Osteoblast (primary cell): ENCODE measurements at regions not wholly inside any gene's neighbourhood (a gene's known extent, or its start where the extent isn't known, plus 50 kb on each side); places are given as distances from the start of the nearest gene placed in this dataset.

Experiments
- DNase-seq: peaks from one replicate; pipeline ENCODE4 v3.0.0; 2011; ENCODE audit warnings: low spot score, mixed read lengths; ENCODE audit not compliant: insufficient read length; ENCODE audit errors: missing footprints
- H2AFZ ChIP-seq: 2 replicates; pipeline ENCODE4 v1.6.0; 2011; ENCODE audit warnings: mild to moderate bottlenecking, low read length
- H3K27ac ChIP-seq: 2 replicates; pipeline ENCODE4 v1.5.1; 2011; ENCODE audit warnings: mild to moderate bottlenecking, low read depth, low read length, moderate library complexity
- H3K27me3 ChIP-seq: 2 replicates; pipeline ENCODE4 v1.6.0; 2012; ENCODE audit warnings: mild to moderate bottlenecking, control low read depth, inconsistent platforms, low read length, moderate library complexity; ENCODE audit not compliant: insufficient read depth
- H3K36me3 ChIP-seq: 2 replicates; pipeline ENCODE4 v1.5.1; 2011; ENCODE audit warnings: mild to moderate bottlenecking, low read length, control low read depth, moderate library complexity; ENCODE audit not compliant: insufficient read depth
- H3K4me1 ChIP-seq: 2 replicates; pipeline ENCODE4 v1.5.1; 2011; ENCODE audit warnings: mild to moderate bottlenecking, low read length, control low read depth, moderate library complexity; ENCODE audit not compliant: insufficient read depth
- H3K4me2 ChIP-seq: 2 replicates; pipeline ENCODE4 v1.6.0; 2011; ENCODE audit warnings: mild to moderate bottlenecking, low read length; ENCODE audit not compliant: insufficient read depth
- H3K4me3 ChIP-seq: fragments of 200-600 bp; sonication (generic); 3 replicates; pipeline ENCODE4 v1.5.1; 2012; ENCODE audit warnings: mild to moderate bottlenecking, low read length, inconsistent platforms; ENCODE audit not compliant: insufficient read depth
- H3K79me2 ChIP-seq: 2 replicates; pipeline ENCODE4 v1.6.0; 2012; ENCODE audit warnings: mild to moderate bottlenecking, low read length, control low read depth, inconsistent platforms; ENCODE audit not compliant: insufficient read depth
- H3K9me3 ChIP-seq: 2 replicates; pipeline ENCODE4 v1.5.1; 2011; ENCODE audit warnings: low read depth, low read length, control low read depth
- H4K20me1 ChIP-seq: 2 replicates; pipeline ENCODE4 v1.6.0; 2012; ENCODE audit warnings: mild to moderate bottlenecking, low read length, control low read depth; ENCODE audit not compliant: insufficient read depth
- CTCF ChIP-seq: IDR thresholded peaks from 2 replicates; pipeline ENCODE4 v1.5.1; 2011; ENCODE audit warnings: mild to moderate bottlenecking, low read depth, low read length, moderate library complexity; ENCODE audit errors: extremely low read depth

DNA sequence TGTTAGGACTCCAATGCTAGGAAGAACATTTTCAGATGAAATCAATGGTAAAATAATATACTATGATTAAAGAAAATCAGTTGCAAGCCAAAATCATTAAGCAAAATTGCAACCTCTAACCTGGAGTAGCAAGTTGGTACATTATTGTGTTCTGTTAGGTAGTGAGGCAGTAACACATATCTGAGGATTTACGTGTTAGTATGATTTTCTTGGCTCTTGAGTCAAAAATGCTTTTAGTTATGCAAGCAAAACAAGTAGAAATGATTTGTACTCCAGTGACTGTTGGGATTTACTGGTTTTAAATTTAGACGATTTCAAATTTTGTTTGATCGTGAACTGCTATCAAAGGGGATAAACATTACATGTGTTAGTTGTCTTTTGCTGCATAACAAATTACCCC is 293.0 kb upstream of the BTBD3 start:
- Histone ChIP-seq H3K4me3 (no peak overlapping the region), H3K4me2 (no peak overlapping the region), H3K4me1 (no peaks in the 10 kb centered on the region), H3K79me2 (no peaks in the 10 kb centered on the region), H3K9me3 (no peaks in the 10 kb centered on the region), H4K20me1 (no peaks in the 10 kb centered on the region), H3K36me3 (no peaks in the 10 kb centered on the region), H3K27me3 (no peaks in the 10 kb centered on the region), H2AFZ (no peak overlapping the region), H3K27ac (no peak overlapping the region)
- TF ChIP-seq CTCF, result no peak
- no peak for DNase-seq

GRCh38 chr20:11626551-11626950 is 291.1 kb upstream of the BTBD3 start:
- no peak for TF ChIP-seq CTCF
- Histone ChIP-seq H3K4me1 (no peaks in the 10 kb centered on the region), H3K27ac (no peak overlapping the region), H3K4me3 (no peak overlapping the region), H3K27me3 (no peaks in the 10 kb centered on the region), H2AFZ (no peak overlapping the region), H3K9me3 (no peaks in the 10 kb centered on the region), H3K36me3 (no peaks in the 10 kb centered on the region), H3K4me2 (no peak overlapping the region), H4K20me1 (no peaks in the 10 kb centered on the region), H3K79me2 (no peaks in the 10 kb centered on the region)
- no peak for DNase-seq

DNA sequence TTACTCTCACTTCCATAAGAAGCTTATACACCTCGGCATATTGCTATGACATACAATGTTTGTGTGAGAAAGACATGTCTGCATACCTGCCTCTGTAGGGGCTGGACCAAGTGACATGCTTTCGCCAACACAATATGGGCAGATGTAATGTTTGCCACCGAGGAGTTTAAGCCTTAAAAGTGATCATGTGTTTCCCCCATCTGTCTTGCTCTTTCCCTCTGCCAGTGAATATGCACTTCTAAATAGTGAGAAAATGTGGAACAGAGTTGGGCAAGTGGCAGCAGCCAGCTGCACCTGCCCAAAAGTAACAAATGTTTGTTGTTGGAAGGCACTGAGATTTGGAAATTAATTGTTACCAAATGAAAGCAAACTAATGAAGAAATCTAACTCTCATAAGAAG is 274.8 kb upstream of the BTBD3 start:
- Histone ChIP-seq H4K20me1 (no peaks in the 10 kb centered on the region), H3K36me3 (no peaks in the 10 kb centered on the region), H3K4me1 (no peaks in the 10 kb centered on the region), H3K4me3 (no peak overlapping the region), H3K79me2 (no peaks in the 10 kb centered on the region), H3K27me3 (no peaks in the 10 kb centered on the region), H2AFZ (no peak overlapping the region), H3K4me2 (no peak overlapping the region), H3K27ac (no peak overlapping the region), H3K9me3 (no peaks in the 10 kb centered on the region)
- no peak for TF ChIP-seq CTCF
- DNase-seq, result no peak

- H3K9me3 ChIP-seq, result no peaks in the 10 kb centered on the region
- no peaks in the 10 kb centered on the region for H3K79me2 ChIP-seq
Observed at GRCh38 chr20:11646359-11646758, 271.3 kb upstream of the BTBD3 start.

More at GRCh38 chr20:11646359-11646758, 271.3 kb upstream of the BTBD3 start:
- H3K36me3 ChIP-seq, result no peaks in the 10 kb centered on the region
- no peak for DNase-seq
- H3K4me3 ChIP-seq, result no peak overlapping the region
- TF ChIP-seq CTCF, result no peak
- no peak overlapping the region for H3K4me2 ChIP-seq
- no peak overlapping the region for H3K27ac ChIP-seq
- no peak overlapping the region for H2AFZ ChIP-seq
- no peaks in the 10 kb centered on the region for H3K27me3 ChIP-seq
- no peaks in the 10 kb centered on the region for H3K4me1 ChIP-seq
- H4K20me1 ChIP-seq, result no peaks in the 10 kb centered on the region
